ENCODE measurements at regions not wholly inside any gene's neighbourhood (a gene's known extent, or its start where the extent isn't known, plus 50 kb on each side); places are given as distances from the start of the nearest gene placed in this dataset.

GRCh38 chr22:49040111-49040510, 787.6 kb downstream of the BRD1 start:
- H3K27ac ChIP-seq = no peak overlapping the region
- H3K9me3 ChIP-seq = no peaks in the 10 kb centered on the region
- no peak overlapping the region for H3K4me3 ChIP-seq
- peaks cover 0 to 9% of the 10 kb centered on the region in 2 donors for H3K4me1 ChIP-seq
- no peaks in the 10 kb centered on the region for H3K36me3 ChIP-seq
- no peak for TF ChIP-seq CTCF (IDR thresholded peaks at IDR 0.05)
- no peaks in the 10 kb centered on the region for H3K27me3 ChIP-seq
- DNase-seq (ENCODE audit: low spot score) = no peak

- H3K4me1 ChIP-seq = peaks cover 0 to 9% of the 10 kb centered on the region in 2 donors
- no peak for TF ChIP-seq CTCF (IDR thresholded peaks at IDR 0.05)
- no peak overlapping the region for H3K4me3 ChIP-seq
- no peak for DNase-seq (ENCODE audit: low spot score)
- H3K27me3 ChIP-seq = no peaks in the 10 kb centered on the region
- H3K9me3 ChIP-seq = no peaks in the 10 kb centered on the region
- H3K27ac ChIP-seq = no peak overlapping the region
- H3K36me3 ChIP-seq = no peaks in the 10 kb centered on the region
Measured at GRCh38 chr22:49039625-49040024, 788.0 kb downstream of the BRD1 start.

DNA sequence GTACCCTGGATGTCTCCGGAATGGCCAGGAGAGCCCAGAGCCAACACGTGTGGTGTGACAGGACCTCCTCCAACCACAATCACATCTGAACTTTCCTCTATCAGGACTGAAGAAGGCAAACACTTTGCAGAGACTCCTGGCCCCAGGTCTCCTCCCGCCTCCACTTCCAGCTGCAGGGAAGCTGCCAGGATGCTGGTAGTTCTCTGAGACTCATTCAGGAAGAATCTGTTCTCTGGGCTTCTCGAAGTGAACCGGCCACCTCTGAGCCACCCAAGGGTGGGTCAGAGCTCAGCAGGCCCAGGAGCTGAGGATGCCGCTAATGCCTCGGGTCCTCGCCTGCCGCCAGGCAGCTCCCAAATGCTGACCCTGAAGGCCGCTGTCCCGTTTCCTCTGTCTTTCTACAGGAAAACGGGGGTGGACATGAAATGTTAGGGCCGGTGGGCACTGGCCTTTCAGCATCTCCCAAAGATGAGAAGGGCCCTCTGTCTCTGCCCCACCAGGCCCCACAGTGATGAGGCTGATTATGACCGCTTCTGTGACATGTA, 789.9 kb downstream of the BRD1 start:
- Histone ChIP-seq H3K36me3 (no peaks in the 10 kb centered on the region), H3K4me3 (no peak overlapping the region)

DNA sequence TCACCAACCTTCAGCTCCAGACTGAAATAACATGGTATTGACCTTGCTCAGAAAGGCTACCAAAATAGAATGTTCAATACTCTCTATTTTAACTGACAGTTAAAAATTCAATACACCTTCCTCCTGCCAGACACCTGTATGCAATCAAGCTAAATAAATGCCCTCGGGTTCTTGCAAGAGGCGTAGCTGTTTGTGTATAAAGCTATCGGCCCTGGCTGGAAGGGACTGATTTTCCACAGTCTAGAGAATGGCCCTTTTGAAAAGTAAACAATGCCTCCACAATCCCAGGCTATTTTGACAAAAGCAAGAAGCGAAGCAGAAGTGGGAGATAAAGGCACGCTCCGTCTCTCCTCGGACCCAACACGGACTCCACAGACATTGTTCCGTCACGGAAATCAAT, 791.2 kb downstream of the BRD1 start:
- Histone ChIP-seq H3K4me1 (peaks cover 0 to 9% of the 10 kb centered on the region in 2 donors), H3K36me3 (no peaks in the 10 kb centered on the region), H3K4me3 (no peak overlapping the region), H3K9me3 (no peaks in the 10 kb centered on the region), H3K27ac (no peak overlapping the region), H3K27me3 (no peaks in the 10 kb centered on the region)
- DNase-seq (ENCODE audit: low spot score) = no peak
- no peak for TF ChIP-seq CTCF (IDR thresholded peaks at IDR 0.05)

More for the DNA sequence above, 789.9 kb downstream of the BRD1 start:
- DNase-seq (ENCODE audit: low spot score) = no peak
- Histone ChIP-seq H3K9me3 (no peaks in the 10 kb centered on the region), H3K27ac (no peak overlapping the region), H3K4me1 (peaks cover 0 to 9% of the 10 kb centered on the region in 2 donors), H3K27me3 (no peaks in the 10 kb centered on the region)
- TF ChIP-seq CTCF (IDR thresholded peaks at IDR 0.05) = no peak

GRCh38 chr22:49035818-49036457, 791.7 kb downstream of the BRD1 start:
- Histone ChIP-seq H3K4me3 (no peak overlapping the region), H3K36me3 (no peaks in the 10 kb centered on the region), H3K9me3 (no peaks in the 10 kb centered on the region), H3K4me1 (peaks cover 0 to 9% of the 10 kb centered on the region in 2 donors), H3K27me3 (no peaks in the 10 kb centered on the region), H3K27ac (no peak overlapping the region)
- no peak for DNase-seq (ENCODE audit: low spot score)
- TF ChIP-seq CTCF (IDR thresholded peaks at IDR 0.05) = no peak

Data from right atrium auricular region (tissue), 2 donors.